AG10803 (cell line): ENCODE measurements at regions not wholly inside any gene's neighbourhood (a gene's known extent, or its start where the extent isn't known, plus 50 kb on each side); places are given as distances from the start of the nearest gene placed in this dataset.

Source experiments
- DNase-seq: peaks from one replicate; pipeline ENCODE4 v3.0.0; 2010; ENCODE audit warnings: low read depth
- H3K4me3 ChIP-seq: 2 replicates; pipeline ENCODE4 v1.5.1; 2011; ENCODE audit warnings: mild to moderate bottlenecking, low read length, control low read depth
- CTCF ChIP-seq: conservative IDR thresholded peaks from 2 replicates; pipeline ENCODE4 v1.5.1; 2011; ENCODE audit warnings: mild to moderate bottlenecking, low read length, control low read depth, inconsistent platforms

GRCh38 chr4:100076753-100077152 lies 113.5 kb downstream of the DDIT4L start:
- TF ChIP-seq CTCF = no peak
- no peak for DNase-seq
- no peak overlapping the region for H3K4me3 ChIP-seq

GRCh38 chr4:100075486-100076270 lies 114.6 kb downstream of the DDIT4L start:
- H3K4me3 ChIP-seq = no peak overlapping the region
- no peak for DNase-seq
- no peak for TF ChIP-seq CTCF

- DNase-seq = no peak
- TF ChIP-seq CTCF = no peak
- no peak overlapping the region for H3K4me3 ChIP-seq
Observed at GRCh38 chr4:100075056-100075455, 115.2 kb downstream of the DDIT4L start.

GRCh38 chr4:100071506-100071905 lies 118.8 kb downstream of the DDIT4L start:
- no peak for TF ChIP-seq CTCF

GRCh38 chr4:100070868-100071267 lies 119.4 kb downstream of the DDIT4L start:
- TF ChIP-seq CTCF = no peak
- no peak overlapping the region for H3K4me3 ChIP-seq
- no peak for DNase-seq

More at GRCh38 chr4:100071506-100071905, 118.8 kb downstream of the DDIT4L start:
- no peak overlapping the region for H3K4me3 ChIP-seq
- DNase-seq = no peak

GRCh38 chr4:100069207-100069606 lies 119.1 kb upstream of the H2AZ1 start:
- no peak for TF ChIP-seq CTCF
- DNase-seq = no peak
- no peak overlapping the region for H3K4me3 ChIP-seq

GRCh38 chr4:100067255-100067654 lies 117.2 kb upstream of the H2AZ1 start:
- no peak overlapping the region for H3K4me3 ChIP-seq
- no peak for TF ChIP-seq CTCF
- DNase-seq = no peak
